Astrocyte of the hippocampus (primary cell): ENCODE measurements at regions not wholly inside any gene's neighbourhood (a gene's known extent, or its start where the extent isn't known, plus 50 kb on each side); places are given as distances from the start of the nearest gene placed in this dataset.

Experiments
- DNase-seq: peaks from one replicate; pipeline ENCODE4 v3.0.0; 2011; ENCODE audit warnings: low read depth, low spot score

GRCh38 chr7:46725136-46725535, 804.1 kb upstream of the IGFBP3 start:
- DNase-seq = no peak

DNA sequence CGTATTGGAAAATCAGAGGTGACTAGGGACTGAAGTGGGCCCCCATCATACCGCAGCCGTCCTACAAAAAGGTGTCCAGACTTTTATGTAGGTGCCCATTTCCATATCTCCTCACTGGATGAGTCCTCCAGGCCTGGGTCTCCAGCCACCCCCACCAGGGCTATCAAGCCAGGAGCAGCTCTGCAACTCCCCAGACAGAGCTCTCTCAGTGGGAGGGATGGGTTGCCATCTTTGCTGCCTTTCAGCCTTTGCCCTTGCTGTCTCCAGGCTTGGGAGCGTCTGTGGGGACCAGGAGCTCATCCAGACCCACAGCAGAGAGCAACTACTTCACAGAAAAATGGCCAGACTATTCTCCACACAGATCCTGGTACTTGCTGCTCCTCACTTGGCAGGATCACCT, 802.7 kb upstream of the IGFBP3 start:
- DNase-seq = no peak

DNA sequence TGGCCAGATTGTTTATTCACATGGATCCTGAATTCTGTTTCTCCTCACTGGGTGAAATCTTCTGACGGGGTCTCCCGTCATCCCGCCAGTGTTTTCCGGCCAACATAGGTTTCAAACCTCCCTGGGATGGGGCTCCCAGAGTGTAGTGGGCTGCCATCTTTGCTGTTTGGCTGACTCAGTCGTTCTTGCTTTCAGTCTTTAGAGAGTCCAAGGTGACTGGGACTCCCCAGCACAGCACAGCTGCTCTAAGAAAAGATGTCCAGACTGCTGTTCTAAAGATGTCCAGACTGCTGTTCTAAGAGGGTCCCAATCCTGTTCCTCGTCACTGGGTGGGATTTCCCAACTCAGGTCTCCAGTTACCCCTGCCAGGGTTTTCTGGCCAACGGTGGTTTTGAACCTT, 801.9 kb upstream of the IGFBP3 start:
- DNase-seq = no peak

- no peak for DNase-seq
Measured at GRCh38 chr7:46720761-46721160, 799.7 kb upstream of the IGFBP3 start.

GRCh38 chr7:46719616-46720015, 798.5 kb upstream of the IGFBP3 start:
- no peak for DNase-seq

- DNase-seq = no peak
Measured at GRCh38 chr7:46716926-46717325, 795.9 kb upstream of the IGFBP3 start.

DNA sequence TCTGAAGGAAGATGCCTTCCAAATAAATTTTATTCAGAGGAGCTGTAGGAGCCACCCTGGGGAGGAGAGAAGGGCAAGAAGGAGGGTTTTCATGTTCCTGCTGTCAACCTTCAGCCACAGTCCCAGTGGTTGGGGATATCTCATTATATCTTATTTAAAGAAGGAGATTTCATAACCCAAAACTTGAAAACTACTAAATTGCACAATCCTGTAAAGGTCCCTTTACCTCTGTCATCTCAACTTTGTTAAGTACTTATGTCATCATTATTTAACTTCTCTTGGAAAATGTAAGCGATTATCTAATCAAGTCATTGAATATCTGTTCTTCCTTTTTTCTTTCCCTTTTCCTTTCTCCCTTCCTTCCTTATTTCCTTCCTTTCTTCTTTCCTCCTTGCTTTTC, 794.5 kb upstream of the IGFBP3 start:
- no peak for DNase-seq

DNA sequence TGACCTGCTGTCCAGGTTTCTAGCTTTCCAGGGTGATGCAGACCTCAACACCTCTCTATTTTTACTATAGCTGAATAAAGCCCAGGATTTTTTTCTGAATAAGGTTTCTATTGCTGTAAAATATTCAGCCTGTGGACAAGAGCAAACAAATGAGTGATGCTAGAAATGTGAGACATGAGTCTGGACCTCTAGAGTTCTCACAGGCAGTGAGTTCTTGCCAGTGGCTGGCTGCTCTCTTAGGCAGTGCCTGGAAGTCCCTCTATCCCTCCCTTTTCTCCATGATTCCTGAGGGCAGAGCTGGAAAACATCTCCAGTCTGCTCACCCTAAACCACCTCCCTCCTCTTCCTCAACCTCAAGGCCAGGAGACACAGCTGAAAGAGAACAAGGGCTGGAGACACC, 793.8 kb upstream of the IGFBP3 start:
- DNase-seq = no peak

GRCh38 chr7:46713868-46714596, 793.0 kb upstream of the IGFBP3 start:
- peak; percentile 28 for DNase-seq

DNA sequence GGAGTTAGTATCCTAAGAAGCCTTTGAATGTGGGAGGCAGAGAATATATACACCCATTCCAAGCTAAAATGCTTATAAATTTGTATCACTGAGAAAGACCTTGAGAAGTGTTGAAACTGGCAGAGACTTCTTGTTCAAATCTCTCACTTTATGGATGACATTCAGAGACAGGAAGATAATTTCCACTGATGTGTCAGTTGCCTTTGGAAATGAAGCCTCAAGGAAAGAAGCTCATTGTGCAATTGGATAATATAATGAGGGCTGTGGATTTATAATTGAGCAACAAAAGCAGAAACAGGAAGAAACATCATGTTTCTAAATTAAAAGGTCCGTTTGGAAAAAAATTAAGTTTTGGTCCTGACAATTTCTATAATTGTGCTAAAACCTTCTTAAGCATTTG, 789.9 kb upstream of the IGFBP3 start:
- DNase-seq = no peak

- DNase-seq = peak; percentile 92
Measured at GRCh38 chr7:46707973-46708372, 786.9 kb upstream of the IGFBP3 start.

DNA sequence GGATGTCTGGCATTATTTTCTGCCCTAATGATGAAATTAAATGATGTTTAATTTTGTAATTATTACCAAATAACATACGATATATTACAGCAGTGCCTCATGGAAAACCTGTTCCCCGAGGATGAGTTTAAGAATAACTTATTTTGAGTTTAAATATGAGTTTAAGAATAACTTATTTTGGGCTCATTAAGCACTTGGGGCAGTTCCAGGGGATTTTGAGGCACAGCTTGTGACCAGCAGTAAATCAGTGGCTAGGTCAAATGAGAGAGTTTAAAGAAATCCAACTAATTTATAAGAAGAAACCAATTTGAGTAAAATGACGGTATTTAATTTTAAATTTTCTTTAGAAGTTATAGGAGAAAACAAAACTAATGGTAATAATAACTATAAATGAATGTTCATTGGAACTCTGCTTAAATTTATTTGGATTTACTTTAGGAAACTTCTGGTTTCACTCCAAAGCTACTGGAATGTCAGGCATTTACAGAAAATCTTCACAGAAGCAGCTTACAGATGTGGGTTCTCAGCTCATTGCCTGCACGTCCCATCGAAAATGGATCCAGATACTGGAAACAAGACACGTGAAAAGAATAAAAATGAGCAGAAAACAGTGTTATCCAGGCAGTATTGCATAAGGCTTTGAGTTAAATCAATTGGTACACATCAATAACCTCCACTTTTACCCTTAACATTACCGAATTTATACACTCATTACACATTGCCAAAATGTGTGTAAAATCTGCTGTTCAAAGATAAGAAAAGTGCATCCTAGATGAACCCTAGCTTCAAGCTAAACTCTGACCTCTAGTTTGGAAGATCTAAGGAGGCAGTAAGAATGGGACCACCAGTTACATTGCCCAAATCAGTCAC, 784.5 kb upstream of the IGFBP3 start:
- peak; percentile 63 for DNase-seq

DNA sequence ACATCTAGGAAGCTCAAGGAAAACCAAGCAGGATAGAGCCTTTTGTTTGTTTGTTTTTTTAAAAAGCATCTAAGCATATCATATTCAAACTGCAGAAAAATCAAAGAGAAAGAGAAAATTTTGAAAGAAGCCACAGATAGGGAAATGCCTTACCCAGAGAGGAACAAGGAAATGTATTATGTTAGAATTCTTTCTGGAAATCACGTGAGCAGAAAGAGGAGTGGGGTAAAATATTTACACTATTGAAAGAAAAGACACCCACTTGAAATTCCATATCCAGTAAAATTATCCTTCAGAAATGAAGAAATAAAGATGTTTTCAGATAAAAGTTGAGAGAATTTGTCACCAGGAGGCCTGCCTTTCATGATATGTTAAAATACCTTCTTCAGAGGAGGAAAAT, 775.7 kb upstream of the IGFBP3 start:
- DNase-seq = no peak

DNA sequence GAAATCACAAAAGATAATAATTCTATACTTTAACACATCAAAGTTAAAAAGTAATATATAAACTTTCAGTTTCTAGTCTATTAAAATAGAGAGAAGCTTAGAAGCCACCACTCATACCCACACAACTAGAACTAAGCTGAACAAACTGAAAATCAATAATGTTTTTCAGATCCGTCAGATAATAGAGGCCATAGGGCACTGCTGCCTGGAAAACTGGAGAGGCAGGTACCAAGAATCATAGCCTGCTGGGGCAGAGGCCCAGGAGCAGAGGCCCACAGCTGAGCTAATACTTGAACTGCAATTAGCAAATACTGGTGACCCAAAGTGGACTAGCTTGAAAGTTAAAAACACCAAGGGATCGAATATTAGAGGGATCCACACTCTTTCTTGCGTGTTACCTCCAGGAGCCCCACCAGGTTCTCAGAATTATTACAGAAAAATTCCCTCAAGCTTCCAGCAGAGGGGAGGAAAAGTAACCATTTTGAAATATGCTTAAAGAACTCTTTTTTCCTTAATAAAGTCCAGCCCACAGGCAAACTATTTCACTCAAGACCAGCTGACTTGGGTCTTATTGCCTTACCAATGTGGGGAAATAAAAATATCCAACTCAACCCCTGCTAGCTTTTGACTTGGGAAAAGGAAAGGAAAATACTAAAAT, 774.1 kb upstream of the IGFBP3 start:
- DNase-seq = no peak

- DNase-seq = no peak
Measured at GRCh38 chr7:46694058-46694457, 773.0 kb upstream of the IGFBP3 start.

- DNase-seq = no peak
Measured at GRCh38 chr7:46687203-46687602, 766.1 kb upstream of the IGFBP3 start.

GRCh38 chr7:46685051-46685450, 764.0 kb upstream of the IGFBP3 start:
- no peak for DNase-seq

DNA sequence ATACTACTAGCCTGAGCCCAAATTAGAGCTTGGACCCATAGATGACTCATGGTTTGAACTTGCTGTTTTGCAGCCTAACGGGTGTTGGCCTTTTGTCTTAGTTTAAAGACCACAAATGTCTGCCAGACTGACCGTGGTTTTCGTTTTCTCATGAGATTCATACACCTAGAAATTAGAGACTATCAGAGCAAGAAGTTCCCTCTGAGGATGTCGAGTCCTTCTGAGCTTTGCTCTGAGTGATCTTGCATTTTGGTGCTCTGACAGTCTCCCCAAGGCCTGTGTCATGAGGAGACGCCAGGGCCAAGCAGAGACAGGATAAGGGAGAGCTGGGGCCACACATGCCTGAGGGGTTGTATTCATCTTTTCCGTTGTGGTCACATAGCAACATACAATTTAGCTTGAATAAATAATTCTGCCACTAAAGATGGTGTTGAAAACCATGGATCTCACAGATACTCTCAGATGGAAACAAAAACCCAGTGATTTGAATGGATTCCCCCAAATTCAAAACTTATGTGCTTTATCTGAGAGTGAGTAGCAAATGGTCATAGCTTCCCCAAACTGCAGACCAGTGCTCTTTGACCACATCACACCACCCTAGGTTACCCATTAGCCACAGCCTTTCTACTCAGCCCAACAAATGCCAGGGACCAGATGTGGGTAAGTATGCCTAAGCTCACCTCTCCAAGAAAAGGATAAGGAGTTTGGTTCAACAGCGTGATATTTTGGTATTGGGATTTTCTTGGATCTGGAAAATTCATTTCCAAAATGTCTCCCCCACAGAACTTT, 762.0 kb upstream of the IGFBP3 start:
- peak; percentile 62 for DNase-seq

DNA sequence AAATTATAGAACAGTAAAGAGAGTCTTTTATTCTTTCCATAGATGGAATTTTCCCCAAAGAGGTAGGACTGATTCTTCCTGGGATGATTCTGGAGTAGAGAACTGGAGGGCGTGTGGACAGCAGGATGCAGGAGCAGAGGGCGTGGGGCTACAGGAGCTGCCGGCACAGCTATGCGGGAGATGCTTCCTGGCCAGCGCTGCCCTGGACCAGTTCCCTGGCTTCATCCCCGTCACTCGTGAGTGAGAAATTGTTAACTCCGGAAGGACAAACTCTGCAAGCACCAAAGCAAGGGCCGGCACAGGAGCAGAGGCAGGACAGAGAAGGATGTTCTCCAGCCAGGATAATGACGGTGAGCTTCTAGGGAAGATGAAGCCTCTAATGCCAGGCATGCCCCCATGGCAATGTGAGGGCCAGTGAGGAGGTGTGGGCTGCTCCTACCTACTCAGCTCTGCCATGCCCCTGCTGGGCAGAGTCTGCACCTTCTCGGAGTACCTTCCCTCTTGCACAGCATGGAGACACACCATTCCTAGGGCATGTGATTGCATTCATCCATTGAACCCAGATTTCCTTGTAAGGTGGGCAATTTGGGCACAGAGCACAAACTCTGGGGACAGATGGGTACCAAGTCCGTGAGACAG, 760.9 kb upstream of the IGFBP3 start:
- DNase-seq = no peak

- no peak for DNase-seq
Measured at GRCh38 chr7:46680147-46680546, 759.1 kb upstream of the IGFBP3 start.

GRCh38 chr7:46679671-46680070, 758.6 kb upstream of the IGFBP3 start:
- DNase-seq = no peak
